Osteoblast (primary cell): ENCODE measurements at regions not wholly inside any gene's neighbourhood (a gene's known extent, or its start where the extent isn't known, plus 50 kb on each side); places are given as distances from the start of the nearest gene placed in this dataset.

ENCODE experiments used
- DNase-seq: peaks from one replicate; pipeline ENCODE4 v3.0.0; 2011; ENCODE audit warnings: low spot score, mixed read lengths; ENCODE audit not compliant: insufficient read length; ENCODE audit errors: missing footprints
- H2AFZ ChIP-seq: 2 replicates; pipeline ENCODE4 v1.6.0; 2011; ENCODE audit warnings: mild to moderate bottlenecking, low read length
- H3K27ac ChIP-seq: 2 replicates; pipeline ENCODE4 v1.5.1; 2011; ENCODE audit warnings: mild to moderate bottlenecking, low read depth, low read length, moderate library complexity
- H3K27me3 ChIP-seq: 2 replicates; pipeline ENCODE4 v1.6.0; 2012; ENCODE audit warnings: mild to moderate bottlenecking, control low read depth, inconsistent platforms, low read length, moderate library complexity; ENCODE audit not compliant: insufficient read depth
- H3K36me3 ChIP-seq: 2 replicates; pipeline ENCODE4 v1.5.1; 2011; ENCODE audit warnings: mild to moderate bottlenecking, low read length, control low read depth, moderate library complexity; ENCODE audit not compliant: insufficient read depth
- H3K4me1 ChIP-seq: 2 replicates; pipeline ENCODE4 v1.5.1; 2011; ENCODE audit warnings: mild to moderate bottlenecking, low read length, control low read depth, moderate library complexity; ENCODE audit not compliant: insufficient read depth
- H3K4me2 ChIP-seq: 2 replicates; pipeline ENCODE4 v1.6.0; 2011; ENCODE audit warnings: mild to moderate bottlenecking, low read length; ENCODE audit not compliant: insufficient read depth
- H3K4me3 ChIP-seq: fragments of 200-600 bp; sonication (generic); 3 replicates; pipeline ENCODE4 v1.5.1; 2012; ENCODE audit warnings: mild to moderate bottlenecking, low read length, inconsistent platforms; ENCODE audit not compliant: insufficient read depth
- H3K79me2 ChIP-seq: 2 replicates; pipeline ENCODE4 v1.6.0; 2012; ENCODE audit warnings: mild to moderate bottlenecking, low read length, control low read depth, inconsistent platforms; ENCODE audit not compliant: insufficient read depth
- H3K9me3 ChIP-seq: 2 replicates; pipeline ENCODE4 v1.5.1; 2011; ENCODE audit warnings: low read depth, low read length, control low read depth
- H4K20me1 ChIP-seq: 2 replicates; pipeline ENCODE4 v1.6.0; 2012; ENCODE audit warnings: mild to moderate bottlenecking, low read length, control low read depth; ENCODE audit not compliant: insufficient read depth
- CTCF ChIP-seq: IDR thresholded peaks from 2 replicates; pipeline ENCODE4 v1.5.1; 2011; ENCODE audit warnings: mild to moderate bottlenecking, low read depth, low read length, moderate library complexity; ENCODE audit errors: extremely low read depth

- H3K27ac ChIP-seq, result no peak overlapping the region
- H3K27me3 ChIP-seq, result no peaks in the 10 kb centered on the region
- no peaks in the 10 kb centered on the region for H3K36me3 ChIP-seq
- H3K79me2 ChIP-seq, result no peaks in the 10 kb centered on the region
- no peak overlapping the region for H3K4me2 ChIP-seq
- H4K20me1 ChIP-seq, result no peaks in the 10 kb centered on the region
- DNase-seq, result no peak
- no peaks in the 10 kb centered on the region for H3K9me3 ChIP-seq
- TF ChIP-seq CTCF, result no peak
- H3K4me3 ChIP-seq, result no peak overlapping the region
- no peaks in the 10 kb centered on the region for H3K4me1 ChIP-seq
- H2AFZ ChIP-seq, result no peak overlapping the region
Measured at GRCh38 chr1:172813330-172813729, 154.4 kb downstream of the FASLG start.

- Histone ChIP-seq H2AFZ (no peak overlapping the region), H3K27me3 (no peaks in the 10 kb centered on the region), H3K4me2 (no peak overlapping the region), H3K79me2 (no peaks in the 10 kb centered on the region), H3K27ac (no peak overlapping the region), H3K9me3 (no peaks in the 10 kb centered on the region), H3K4me1 (peaks cover 8% of the 10 kb centered on the region), H3K4me3 (no peak overlapping the region), H4K20me1 (no peaks in the 10 kb centered on the region), H3K36me3 (no peaks in the 10 kb centered on the region)
- DNase-seq, result no peak
- TF ChIP-seq CTCF, result no peak
Measured at GRCh38 chr1:172814428-172814827, 155.5 kb downstream of the FASLG start.

- DNase-seq, result no peak
Measured at GRCh38 chr1:172815740-172816139, 156.8 kb downstream of the FASLG start.

More at GRCh38 chr1:172815740-172816139, 156.8 kb downstream of the FASLG start:
- Histone ChIP-seq H3K27ac (no peak overlapping the region), H3K79me2 (no peaks in the 10 kb centered on the region), H2AFZ (no peak overlapping the region), H3K4me2 (no peak overlapping the region), H4K20me1 (no peaks in the 10 kb centered on the region), H3K27me3 (no peaks in the 10 kb centered on the region), H3K4me1 (peaks cover 8% of the 10 kb centered on the region), H3K36me3 (no peaks in the 10 kb centered on the region), H3K9me3 (no peaks in the 10 kb centered on the region), H3K4me3 (no peak overlapping the region)
- no peak for TF ChIP-seq CTCF
